Inferior parietal cortex (tissue), 1 donor: ENCODE measurements at regions not wholly inside any gene's neighbourhood (a gene's known extent, or its start where the extent isn't known, plus 50 kb on each side); places are given as distances from the start of the nearest gene placed in this dataset.
"Not testable (repeated sequence)": the region's sequence is repeated elsewhere in the genome, so short reads cannot be mapped to it uniquely, and the experiment has no call there.

Experiments
- DNase-seq: peaks from one replicate; pipeline ENCODE4 v3.0.0-alpha.2; 2016; ENCODE audit errors: extremely low spot score

DNA sequence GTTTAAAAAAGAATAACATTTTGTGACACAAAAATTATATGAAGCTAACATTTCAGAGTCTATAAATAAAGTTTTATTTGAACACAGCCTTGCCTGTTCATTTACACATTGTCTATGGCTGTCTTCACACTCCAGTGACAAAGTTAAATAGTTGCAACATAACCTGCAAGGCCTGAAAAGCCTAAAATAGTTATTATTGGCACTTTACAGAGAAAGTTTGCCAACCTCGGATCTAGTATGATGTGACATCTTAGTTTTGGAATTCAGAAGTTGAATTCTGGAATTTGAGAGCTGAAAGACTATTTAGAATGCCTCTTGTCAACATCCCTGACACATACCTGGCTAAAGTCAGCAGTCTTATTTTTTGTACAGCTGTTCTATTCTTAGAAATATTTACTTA is 68.3 kb downstream of the DYRK2 start:
- DNase-seq = no peak

DNA sequence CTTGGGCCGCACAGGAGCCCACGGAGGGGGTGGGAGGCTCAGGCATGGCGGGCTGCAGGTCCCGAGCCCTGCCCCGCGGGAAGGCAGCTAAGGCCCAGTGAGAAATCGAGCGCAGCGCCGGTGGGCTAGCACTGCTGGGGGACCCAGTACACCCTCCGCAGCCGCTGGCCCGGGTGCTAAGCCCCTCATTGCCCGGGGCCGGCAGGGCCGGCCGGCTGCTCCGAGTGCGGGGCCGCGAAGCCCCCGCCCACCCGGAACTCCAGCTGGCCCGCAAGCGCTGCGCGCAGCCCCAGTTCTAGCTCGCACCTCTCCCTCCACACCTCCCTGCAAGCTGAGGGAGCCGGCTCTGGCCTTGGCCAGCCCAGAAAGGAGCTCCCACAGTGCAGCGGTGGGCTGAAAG is 70.8 kb downstream of the DYRK2 start:
- not testable (repeated sequence) for DNase-seq

DNA sequence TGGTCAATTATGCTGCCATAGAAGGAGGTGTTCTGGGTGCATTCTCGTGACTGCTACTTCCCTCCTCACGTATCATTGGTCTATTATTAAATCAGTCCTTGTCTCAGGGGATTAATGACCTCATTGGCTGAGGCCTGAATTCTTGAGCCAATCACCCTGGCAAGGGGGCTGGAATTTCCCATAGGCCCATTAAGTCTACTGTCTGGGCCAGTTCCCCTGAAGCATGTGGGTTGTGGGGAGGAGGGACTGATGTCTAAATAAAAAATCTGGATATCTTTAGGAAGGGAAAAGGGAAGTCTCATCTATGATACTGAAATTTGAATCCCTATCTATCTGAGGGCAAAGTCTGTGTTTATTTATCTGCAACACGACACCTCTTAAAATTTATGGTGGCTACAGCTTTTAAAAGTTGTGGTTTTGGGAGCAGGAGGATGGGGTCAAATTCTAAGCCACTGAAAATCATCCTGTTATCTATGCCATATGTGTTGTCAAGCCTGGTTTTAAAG is 71.9 kb downstream of the DYRK2 start:
- no peak for DNase-seq

DNA sequence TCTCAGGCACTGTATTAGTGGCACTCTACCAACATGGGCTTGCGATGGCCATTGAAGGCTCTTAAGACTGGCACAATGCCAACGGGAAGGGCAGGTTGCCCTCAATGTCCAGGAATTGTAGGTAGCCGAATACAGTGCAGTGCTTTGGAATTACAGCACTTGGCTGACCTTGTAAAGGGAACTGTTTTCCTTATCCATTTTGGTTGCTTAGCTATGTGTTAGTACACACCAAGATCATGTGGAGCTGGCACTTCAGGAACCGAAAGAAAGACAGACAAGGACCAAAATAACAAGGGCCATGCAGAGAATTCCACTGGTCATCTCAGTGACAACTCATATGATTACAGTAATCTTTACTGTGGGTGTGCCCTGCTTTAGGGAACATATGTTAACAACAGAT is 72.7 kb downstream of the DYRK2 start:
- no peak for DNase-seq

DNA sequence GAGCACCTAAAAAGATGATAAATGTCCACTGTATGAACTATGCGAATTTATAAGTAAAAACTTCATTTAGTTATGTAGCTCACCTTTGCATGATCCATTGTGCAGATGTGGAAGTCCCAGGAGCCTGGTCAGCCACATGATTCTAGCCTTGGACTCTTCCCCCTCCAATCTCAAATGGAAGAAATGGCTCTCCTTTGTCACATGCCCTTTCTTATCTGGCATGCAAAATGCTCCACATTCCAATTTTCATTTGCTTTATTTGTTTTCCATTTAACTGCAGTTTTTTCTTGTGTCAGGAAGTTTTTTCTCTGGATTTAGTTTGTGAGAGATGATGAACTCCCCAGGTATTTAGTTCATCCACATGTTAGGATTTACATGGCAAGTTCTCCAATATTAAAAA is 73.8 kb downstream of the DYRK2 start:
- DNase-seq = no peak

DNA sequence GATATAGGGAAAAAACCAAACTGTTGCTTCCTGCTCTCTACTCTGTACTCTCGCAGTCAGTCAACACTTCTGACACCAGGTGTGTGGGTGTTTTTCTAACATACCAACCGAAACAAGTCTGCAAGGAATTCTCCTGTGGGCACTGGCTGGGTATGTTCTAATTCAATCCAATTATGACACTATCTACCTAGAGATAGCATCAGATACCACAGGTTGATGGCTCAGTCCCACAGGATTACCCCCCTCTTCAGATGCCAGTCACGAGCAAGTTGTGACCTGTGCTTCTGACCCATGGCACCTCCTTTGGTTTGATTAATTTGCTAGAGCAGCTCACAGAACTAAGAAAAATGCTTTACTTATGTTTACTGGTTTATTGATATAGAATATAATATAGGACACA is 78.3 kb downstream of the DYRK2 start:
- no peak for DNase-seq

DNA sequence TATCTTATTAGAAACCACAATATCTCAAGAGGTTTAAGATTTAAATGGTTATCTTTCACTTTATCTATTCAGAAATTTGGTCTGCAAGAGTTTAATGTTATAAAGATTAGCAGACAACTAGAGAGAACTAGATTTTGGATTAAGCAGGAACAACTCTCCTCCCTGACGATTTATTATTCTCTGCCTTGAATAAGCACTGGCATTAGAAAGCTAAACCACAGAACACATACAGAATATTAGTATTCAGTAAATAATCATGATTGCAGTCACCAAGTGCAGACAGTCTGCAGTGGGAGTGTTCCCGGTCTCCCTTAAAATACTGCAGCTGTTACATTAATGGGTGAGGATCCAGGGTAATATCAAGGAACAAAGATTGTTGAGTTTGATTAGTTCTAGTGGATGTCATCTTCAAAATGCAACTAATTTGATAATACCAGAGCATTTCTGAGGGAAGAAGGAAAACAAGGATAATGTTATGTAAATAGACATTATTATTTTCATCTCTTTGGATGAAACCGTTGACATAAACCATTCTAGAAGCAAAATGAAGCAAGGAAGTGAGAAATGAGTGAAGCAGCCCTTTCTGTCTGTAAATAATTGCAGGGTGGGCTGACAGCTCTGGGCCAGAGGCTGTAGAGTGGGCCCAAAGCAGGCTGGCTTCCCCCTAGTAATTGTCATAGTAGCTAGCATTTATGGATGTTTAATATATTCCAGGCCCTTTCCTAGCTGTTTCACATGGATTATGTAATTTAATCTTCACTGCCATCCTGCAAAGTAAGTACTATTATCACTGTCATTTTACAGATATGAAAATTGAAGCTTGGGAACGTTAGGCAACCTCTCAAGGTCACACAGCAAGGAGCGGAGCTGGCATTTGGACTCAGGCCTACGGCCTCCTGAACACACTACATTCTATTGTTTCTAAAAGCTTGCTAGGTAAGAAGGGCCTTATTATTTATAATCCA is 79.4 kb downstream of the DYRK2 start:
- DNase-seq = no peak

DNA sequence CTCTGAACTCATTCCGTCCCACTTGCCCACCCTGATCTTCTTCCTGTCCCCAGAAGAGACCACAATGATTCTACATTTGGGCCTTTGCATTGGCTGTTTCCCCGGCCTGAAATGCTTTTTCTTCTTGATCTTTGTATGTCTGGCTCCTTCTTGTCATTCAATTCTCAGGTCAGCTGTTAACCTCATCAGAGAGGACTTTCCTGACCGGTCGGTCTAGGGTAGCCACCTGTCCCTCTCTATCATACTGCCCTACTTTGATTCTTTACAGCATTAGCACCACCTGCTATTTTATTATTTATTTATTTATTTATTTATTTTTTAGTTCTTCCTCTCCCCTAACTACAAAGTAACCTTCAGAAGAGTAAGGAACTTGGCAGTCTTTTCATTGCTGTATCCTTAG is 84.3 kb downstream of the DYRK2 start:
- DNase-seq = no peak

DNA sequence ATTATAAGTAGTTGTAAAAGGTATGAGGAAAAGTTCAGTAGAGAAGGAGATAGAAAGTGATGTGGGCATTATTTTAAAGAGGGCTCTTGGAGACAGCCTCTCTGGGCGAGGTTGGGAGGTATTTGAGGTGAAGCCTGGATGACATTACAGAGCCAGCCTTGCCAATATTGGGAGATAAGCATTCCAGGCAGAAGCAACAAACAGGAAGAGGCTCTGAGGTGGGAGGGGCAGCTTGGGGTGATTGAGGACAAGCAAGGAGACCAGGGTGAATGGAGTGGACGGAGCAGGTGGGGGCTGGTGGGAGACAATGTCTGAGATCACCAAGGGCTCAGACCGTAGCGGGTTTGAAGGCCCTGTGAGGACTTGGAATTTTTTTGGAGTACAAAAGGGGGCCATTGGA is 87.3 kb downstream of the DYRK2 start:
- DNase-seq = no peak

DNA sequence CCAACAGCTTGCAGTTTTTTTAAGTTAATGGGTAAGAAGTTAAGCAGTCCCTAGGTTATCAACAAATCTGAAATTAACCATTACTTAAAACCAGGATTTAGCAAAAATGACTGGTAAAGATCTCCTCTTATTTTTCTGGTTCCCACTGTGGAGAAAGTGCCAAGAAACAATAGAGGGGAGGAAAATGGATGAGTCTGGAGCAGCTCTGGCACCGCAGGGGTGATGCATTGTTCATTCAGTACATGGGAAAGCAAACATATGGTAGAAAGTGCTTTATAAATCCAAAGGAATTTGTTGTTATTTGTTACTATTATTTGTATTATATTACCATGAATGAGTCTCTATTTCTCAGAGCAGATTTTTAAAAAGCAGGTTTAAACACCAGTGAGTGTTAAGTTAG is 92.2 kb downstream of the DYRK2 start:
- no peak for DNase-seq

DNA sequence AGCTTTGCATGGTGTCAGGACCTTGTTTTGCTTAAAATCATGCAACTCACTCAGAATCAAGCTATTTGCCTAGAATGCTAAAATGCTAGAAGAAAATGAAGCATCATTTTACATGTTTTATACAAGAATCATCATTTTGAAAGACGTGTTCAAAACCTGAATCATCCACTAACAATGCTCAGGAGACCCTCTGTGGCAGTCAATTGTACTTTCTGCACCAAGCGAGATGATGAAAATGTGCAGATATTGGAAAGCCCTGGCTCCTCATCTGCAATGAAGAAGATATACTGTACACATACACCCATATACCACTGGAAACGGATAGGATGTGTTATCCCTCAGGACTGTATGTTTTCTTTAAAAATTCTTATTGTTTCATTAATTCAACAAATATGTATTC is 92.7 kb downstream of the DYRK2 start:
- DNase-seq = no peak

DNA sequence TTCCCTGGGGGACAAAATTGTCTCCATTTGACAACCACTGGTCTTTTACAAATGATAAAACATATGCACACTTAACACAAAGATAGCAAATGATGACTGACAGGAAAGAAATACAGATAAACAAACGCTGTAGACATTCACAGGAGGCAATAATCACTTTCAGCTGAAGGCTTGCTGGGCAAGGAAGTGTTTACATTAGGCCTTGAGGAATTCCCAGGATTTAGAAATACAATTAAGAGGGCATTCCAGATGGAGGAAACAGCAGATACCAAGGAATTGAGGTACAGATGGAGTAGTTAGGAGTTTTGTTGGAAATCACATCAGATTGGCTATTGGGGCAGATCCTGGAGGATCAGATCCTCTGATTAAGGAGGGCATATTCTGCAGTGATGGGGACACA is 93.9 kb downstream of the DYRK2 start:
- DNase-seq = no peak

DNA sequence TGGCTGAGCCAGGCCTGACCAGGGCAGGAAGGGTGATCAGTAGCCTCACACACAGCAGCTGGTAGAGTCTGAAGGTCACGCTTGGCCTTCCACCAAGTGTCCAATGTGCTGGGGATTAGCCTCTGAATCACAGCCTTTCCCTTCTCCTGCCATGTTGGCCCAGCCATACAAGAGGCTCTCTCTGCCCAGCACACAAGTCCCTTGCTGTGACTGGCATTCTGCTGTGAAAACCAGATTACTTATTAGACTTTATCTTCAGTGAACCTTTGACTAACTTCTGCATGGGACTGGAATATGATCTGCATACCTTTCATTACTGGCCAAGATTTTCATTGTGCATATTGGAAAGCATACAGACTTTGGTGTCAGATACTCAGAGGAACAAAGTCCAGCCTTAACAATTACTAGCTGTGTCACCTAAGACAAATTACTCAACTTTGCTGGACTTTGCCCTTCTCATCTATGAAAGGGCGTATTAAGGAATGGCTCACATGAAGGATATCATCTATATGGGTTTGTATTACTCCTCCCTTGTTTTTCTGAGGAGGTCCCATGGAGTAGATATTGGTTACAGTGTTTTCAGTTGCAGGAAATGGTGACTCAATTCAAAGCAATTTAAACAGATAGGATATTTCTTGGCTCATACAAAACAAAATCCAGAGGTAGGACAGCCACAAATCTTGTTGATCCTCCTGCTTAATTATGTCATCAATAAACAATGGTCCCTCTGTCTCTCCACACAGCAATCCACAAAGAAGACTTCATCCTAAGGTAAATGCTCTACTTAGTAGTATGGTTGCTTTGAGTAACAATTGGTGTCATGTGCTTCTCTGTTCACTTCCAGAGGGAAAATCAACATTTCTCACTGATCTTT is 99.6 kb downstream of the DYRK2 start:
- DNase-seq = no peak

DNA sequence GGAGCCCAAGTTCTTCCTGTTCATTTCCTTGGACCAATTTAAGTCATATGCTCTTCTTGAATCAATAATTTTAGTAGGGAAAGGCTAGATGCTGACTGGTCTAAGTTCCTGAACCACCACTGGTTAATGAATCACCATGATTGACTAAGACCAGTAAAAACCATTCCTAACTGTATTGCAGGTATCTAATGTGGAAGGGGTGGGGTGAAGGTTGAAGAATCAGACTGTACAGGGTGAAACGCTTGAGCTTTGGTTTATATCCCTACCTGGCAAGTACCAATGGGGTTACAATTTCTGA is 100.1 kb downstream of the DYRK2 start:
- DNase-seq = no peak

DNA sequence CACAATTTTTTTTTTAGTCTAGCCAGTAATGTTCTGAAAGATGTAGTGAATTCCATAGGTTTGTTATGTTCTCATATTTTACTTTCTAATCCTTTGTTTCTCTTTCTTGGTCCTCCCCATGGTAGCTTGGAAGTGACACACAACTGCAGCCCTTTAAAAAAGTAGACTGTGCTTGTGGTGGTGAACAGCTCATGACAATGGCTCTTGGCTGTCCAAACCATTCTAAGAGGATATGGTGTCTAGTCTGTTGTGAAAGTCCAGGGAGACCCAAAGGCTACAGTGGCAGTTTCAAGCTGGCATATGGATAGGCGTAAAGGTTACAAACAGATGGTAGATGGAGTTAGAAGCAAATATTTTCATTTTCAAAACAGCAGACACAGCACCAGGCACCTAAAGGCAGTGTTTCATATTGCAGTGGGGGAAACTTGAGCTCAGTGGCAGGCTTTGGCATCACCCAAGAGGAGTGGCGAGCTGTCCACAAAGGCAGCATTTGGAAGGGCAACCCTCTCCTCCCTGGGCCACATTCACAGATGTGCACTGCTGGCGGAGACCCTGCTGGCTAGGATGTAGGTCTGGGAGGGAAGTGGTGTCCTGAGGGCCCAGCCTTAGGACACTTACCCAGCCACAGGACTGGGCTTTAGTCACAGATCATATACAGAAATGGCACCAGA is 102.1 kb downstream of the DYRK2 start:
- no peak for DNase-seq

DNA sequence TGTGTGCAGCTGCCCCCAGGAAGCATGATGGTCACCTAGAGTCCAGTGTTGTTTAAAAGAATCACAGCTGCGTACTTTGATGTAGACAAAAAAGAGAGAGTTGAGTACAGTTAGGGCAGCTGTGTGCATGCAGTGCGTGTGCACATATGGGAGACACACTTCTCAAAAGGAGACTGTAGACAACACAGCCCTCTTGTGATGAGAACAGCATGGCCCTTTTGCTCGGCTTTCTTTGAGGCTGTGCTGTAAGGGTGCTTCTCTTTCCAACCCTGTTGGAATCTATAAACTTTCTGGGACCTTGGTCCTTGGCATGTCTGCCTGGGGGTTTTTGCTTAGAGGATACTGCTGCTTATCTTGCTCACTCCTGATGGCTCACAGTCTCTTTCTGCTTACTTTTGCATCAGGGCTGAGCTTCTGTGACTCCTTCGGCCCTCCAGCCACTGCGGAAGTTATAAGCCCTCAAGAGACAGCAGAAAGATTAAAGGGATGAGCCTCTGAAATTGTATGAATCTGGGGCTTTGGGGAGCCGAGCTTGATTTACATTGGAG is 102.9 kb downstream of the DYRK2 start:
- DNase-seq = no peak

DNA sequence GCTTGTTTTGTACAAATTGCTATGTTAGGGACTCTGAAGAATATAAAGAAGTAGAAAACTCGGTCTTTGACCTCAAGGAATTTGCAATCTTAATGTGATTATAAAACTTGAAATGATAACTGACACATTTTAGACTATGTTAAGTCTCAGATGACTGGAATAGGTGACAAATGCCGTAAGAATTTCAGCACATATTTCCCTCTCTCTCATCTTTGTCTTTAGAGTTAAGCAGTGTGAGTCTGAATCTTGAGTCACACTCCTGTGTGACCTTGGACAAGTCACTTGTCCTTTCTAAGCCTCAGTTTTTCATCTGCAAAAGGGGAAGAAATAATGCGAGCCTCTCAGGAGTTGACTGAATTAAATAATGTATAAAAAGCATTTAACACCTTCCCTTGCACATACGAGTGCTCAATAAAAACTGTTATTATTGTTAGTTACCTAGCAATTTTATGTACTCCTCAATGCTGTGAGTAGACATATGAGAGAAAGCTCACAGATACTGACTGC is 103.7 kb downstream of the DYRK2 start:
- DNase-seq = no peak

DNA sequence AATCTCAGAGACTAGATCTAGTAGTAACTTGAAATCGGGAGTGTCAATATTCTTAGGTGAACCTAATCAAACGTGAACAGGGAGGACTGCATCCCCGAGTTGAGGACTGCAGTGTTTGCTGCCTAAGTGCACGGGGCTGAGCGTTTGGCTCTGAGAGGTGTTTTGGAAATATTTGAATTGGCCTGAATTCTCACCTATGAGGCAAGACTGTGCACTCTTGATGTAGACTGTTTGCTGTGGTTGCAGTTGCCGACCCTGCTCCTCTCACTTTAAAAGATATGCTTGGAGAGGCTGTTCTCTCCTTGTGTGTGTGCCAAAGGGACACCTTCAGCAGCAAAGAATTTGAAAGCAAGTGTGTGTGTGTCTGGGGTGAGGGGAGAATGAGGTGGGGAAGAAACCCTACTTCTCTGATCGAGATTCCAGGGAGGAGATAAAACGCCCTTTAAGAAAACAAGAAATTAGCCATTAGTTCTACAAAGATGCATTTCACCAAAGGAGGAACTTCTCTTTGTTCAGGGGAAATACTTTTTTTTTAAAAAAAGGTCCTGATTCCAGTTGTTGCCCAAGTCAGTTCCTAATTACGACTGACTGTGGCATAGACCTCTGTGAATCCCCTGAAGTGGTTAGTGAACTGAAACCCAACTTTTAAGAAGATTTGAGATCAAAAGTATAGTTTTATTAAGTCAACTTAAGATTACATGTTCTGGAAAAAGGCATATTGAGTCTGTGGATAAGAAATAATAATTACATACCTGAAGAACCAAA is 106.6 kb downstream of the DYRK2 start:
- no peak for DNase-seq

DNA sequence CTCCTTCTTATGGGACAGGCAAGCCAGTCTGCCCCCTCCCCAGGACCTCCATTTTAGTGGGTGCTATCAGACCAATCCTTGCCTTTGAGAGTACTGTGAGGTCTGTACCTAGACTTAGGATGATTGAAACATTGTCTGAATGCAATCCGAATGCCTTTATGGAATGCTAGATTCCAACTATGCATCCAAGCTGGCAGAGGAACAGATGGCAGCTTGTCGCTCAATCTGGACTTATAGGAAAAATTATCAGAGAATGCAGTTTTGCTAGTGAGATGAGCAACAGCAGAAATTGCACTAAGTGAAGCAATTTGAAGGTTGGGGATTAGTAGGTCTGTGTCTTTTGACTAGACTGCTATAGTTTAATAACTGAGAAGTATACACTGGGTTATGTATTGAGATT is 109.1 kb downstream of the DYRK2 start:
- no peak for DNase-seq

DNA sequence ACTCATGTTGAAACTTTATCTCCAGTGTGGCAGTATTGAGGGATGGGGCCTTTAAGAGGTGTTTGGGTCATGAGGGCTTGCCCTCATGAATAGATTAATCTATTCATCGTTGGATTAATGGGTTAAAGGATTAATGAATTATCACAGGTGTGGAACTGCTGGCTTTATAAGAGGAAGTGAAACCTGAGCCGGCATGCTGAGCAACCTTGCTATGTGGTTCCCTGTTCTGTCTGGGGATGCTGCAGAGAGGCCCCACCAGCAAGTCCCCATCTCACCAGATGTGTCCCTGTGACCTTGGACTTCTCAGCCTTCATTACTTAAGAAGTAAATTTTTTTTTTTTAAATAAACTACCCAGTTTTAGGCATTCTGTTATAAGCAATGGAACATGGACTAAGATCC is 109.6 kb downstream of the DYRK2 start:
- DNase-seq = no peak

DNA sequence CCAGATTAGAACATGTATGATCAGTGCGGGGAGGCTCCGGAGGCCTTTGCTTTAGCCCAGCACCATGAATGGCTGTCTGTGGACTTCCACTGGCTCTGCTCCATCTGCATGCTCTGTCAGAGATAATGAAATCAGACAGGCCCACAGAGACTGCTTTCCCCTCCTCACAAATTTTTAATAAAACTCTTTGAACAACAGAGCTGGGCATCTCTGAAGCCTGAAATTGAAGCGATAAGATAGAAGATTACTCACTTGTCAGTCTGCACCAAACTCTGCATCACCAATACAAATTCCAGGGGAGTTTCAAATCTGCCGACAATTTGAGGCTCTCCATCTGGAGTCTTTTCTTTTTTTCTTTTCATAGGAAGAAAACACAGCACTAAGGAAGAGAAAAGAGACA is 110.0 kb downstream of the DYRK2 start:
- DNase-seq = no peak
